Eye (tissue), 1 donor: ENCODE measurements at regions not wholly inside any gene's neighbourhood (a gene's known extent, or its start where the extent isn't known, plus 50 kb on each side); places are given as distances from the start of the nearest gene placed in this dataset.
"Not testable (repeated sequence)": the region's sequence is repeated elsewhere in the genome, so short reads cannot be mapped to it uniquely, and the experiment has no call there.

Experiments used
- DNase-seq: peaks from one replicate; pipeline ENCODE4 v3.0.0-alpha.2; 2015

DNA sequence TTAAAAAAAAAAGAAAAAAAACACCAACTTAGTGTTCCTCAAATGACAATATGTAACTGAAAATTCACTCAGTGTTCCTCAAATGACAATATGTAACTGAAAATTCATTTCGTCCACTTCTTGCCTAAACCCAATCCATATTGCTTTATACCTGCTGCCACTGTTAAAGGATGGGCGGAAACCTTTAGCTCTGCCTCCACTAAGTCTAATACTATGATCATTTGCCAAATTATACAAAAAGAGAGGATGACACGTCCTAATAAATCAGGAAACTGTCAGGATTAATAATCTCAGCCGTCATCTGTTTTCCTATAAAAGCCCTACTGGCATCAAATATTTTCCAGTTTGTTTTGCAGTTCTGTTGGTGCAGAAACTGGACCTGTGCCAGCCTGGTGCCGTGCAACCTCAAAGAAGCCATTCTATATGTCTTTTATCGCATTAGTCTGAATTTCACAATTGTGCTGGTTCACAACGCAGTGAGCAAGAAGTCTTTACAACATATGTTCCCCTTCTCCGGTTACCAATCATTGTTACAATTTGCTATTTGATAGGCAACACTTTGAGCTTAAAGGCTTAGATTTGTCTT is 160.4 kb upstream of the KCNH8 start:
- DNase-seq, result no peak

DNA sequence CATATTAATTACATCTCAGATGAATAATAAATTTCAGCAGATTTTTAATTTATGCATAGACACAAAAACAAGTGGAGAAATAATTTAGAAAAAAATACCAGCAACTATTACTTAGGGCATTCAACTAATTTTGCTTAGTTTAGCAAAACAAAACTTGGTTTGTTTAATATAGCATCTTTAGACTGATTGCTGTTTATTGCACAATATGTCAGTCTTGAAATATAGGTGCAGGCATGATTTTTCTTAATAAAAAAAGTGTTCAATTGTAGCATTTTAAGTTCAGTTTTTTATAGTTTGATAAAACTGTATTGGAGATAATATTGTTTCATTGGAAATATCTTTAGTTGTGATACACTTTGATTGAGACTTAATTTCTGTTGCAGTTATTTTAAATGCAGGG is 161.2 kb upstream of the KCNH8 start:
- DNase-seq, result no peak

DNA sequence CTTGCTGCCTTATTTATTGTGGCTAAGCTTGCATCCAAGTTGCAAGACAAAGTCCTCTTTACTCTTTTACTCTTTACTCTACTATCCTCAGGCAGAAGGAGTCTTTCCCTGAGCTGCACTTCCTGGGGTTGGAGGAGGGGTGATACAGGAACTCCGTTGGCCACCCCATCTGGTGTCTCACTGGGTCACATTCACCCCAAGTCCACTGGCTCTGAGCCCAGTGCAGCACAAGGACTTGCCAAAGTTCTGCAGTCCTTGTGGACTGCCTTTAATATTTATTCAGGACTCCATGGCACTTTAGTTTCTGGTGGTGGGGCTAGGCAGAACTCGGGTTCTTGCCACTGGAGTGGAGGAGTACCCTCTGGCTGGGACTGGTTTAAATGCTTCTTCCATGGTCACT is 165.4 kb upstream of the KCNH8 start:
- no peak for DNase-seq

DNA sequence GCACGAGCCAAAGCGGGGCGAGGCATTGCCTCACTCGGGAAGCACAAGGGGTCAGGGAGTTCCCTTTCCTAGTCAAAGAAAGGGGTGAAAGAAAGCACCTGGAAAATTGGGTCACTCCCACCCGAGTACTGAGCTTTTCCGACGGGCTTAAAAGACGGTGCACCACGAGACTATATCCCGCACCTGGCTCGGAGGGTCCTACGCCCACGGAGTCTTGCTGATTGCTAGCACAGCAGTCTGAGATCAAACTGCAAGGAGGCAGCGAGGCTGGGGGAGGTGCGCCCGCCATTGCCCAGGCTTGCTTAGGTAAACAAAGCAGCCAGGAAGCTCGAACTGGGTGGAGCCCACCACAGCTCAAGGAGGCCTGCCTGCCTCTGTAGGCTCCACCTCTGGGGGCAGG is 172.2 kb upstream of the KCNH8 start:
- DNase-seq, result not testable (repeated sequence)

DNA sequence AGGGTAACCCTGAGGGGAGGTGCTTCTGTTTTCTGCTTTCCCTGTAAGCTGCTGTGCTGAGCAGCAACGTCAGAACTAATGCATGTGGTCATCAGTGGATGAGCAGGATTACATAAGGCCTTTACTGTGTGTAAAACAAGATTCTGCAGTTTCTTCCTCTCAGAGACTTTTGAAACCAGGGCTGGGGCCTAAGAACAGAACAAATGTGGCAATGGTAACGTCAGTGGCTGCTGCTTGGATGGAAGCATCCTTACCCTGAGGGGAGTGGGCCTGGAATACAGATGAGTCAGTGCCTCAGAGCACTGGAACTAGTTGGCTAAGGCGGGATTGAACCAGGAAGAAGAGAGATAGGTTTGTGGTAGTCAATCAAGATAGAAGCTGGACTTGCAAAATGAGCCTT is 180.2 kb upstream of the KCNH8 start:
- DNase-seq, result no peak

DNA sequence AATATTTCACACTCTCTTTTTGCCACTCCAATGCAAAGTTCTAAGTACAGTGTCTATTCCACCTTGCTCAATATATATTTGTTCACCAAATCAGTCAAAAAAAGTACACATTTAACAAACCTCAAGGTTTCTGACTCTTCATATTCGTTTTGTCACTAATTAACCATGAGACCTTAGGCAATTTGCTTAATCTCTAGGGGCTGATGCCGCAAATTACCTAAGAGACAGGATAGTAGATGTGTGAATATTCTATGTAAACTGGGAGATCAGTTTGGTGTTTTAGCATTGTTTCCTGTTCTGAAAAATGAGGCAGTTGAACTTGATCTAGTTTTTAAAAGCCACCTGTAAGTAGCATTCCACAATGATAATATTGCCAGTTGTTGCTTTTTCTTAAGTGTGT is 182.5 kb upstream of the KCNH8 start:
- DNase-seq, result no peak

DNA sequence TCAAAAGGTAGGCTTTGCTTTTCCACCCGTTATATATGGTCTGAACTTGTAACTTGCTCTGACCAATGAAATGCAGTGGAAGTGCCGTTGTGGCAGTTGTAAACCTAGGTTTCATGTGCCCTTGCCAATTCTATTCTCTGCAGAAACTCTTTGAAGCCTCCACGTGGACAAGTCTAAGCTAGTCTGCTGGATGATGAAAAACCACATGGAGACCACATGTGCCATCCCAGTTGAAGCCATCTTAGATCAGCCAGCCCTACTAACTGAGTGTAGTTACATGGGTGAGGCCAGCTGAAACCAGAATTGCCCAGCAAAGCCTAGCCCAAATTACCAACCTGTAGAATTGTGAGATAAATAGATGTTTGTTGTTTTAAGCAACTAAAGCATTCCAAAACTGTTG is 183.7 kb upstream of the KCNH8 start:
- DNase-seq, result no peak

DNA sequence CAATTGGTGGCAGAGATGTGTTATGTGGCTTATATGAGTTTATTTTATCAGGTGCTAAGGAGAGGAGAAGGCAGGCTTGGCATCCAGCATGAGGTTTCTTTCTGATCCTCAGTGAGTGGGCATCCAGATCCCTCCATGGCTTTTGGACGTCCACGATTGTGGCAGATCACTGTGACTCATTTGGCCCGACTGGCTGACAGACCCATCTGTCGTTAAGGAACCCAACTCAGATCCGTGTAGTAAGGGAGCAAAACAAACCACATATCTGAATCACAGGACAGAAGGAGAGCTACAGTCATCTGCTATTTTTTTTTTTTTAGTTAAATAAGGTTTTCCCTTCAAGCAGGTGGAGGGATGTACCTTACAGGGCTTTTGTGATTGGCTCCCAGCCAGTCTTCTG is 197.0 kb upstream of the KCNH8 start:
- no peak for DNase-seq

DNA sequence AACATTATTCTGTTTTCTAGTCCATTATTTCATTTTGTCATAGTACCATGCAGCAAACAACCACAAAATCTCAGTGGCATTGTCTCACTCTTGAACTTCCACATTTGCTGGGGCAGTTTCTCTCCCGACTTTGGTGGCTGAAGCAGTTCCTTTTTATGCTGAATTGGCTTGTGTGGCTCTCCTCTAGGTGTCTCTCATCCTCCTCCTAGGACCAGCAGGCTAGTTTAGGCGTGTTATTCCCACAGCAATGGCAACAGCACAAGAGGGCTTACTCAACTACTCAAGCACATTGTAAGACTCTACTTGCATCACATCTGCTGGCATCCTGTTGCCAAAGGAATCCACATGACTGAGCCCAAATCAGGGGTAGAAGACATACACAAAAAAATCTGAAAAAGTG is 201.8 kb upstream of the KCNH8 start:
- no peak for DNase-seq

DNA sequence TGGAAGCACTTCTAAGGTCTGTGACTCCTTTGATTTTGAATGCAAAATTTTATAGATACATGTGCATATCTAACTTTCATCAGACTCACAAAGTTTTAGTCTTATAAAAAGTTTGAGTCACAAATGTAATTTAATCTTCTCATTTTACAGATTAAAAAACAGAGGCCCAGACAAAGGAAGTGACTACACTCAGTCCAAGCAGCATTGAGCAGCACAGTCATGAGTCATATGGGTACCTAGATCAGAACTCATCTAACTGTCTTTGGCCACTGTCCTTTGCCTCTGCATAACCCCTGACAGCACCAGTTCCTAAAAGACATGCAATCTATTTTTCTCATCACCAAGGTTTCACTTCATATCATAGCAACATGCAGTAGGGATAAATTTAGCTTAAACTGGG is 210.7 kb upstream of the KCNH8 start:
- no peak for DNase-seq

DNA sequence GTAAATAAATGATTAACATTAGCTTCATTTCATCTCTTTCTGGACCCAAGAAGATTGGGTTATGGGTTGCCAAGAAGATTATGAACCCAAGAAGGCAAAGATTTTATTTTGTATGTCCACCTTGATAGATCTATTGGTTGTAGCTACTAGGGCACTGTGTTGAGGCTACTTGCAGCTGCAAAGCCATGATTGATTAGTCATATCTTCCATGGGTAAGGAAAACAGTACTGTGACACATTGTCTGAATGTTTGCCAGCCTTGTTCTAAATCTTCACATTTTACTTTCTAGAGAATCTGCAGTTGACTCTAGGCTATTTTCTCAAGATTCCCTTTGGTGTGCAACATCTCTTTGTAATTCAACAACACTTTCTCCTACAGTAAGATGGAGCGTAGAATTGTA is 229.2 kb upstream of the KCNH8 start:
- no peak for DNase-seq

DNA sequence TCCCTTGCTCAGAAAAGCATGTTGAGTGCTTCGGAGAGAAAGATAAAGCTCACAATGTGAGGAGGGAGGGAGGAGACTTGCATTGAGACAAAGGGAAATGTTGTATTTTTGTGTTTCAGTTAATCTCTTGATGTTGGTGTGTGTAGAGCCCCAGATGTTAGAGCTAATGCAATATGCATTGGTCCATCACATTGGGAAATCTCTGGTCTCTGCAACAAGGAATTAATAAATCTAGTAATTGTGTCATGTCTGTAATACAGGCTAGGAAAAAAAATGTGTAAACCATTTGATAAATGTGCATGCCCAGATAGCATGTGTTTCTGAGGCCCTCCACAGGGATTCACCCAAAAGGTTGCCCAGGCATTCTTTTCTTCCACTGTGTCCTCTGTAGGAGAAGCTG is 230.4 kb upstream of the KCNH8 start:
- DNase-seq, result no peak

DNA sequence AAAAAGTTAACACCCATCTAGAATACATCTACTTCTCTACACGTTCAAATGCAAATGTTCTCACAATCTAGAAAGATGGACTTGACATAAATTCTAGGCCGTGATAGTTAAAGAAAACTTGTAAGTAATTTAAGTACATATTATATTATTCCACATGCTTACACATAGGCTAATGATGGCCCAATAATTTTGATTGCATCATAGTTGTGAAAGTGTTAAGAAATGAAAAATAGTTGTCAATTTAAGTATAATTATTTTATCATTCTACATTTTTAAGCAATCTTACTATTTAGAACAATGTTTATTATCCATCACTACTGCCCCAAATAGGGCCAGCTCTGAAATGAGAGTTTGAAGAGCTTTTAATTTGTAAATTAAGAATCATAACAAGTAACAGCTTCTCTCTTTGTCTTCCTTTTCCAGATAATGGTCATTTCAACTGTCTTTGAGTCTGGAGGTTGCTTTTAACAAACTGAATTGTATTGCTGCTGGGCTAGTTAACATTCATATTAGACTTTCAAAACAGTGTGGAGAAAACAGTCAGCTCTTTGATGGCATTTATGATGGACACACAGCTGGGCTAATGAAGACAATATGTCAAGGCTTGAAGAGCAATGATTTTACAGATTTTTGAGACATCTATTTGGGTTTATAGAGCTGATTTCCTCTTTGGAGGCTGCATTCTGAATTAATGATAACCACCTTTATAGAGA is 246.1 kb upstream of the KCNH8 start:
- DNase-seq, result no peak

DNA sequence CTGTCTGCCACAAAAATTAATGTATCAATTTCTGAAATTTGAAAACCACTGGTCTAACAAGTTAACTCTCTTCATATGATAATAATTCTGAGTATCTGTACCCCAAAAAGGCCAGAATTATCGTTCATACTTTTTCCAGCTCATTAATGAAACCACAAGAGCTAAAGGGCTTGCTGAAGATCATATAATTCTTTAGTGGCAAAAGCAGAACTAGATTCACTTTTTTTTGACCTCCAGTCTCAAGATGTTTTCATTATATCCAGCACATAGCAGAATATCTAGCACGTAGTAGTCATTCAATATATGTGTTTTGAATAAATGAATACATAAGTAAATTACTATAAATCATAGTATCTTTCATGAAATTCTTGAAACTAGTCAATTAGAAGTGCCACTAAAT is 246.7 kb upstream of the KCNH8 start:
- DNase-seq, result no peak

DNA sequence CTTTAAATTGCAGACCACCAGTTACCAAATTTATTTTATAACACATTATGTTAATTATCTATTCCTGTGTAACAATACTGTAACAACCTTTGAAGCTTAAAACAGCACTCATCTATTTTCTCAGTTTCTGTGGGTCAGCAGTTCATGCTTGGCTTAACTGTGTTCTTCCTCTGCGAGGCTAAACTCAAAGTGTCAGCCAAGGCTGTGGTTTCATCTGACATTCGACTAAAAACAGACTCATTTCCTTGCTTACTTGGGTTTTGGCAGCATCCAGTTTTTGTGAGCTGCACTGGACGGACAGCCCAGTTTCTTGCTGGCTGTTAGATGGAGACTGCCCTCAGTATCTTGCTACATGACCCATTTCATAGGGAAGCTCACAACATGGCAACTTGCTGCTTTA is 247.3 kb upstream of the KCNH8 start:
- no peak for DNase-seq

DNA sequence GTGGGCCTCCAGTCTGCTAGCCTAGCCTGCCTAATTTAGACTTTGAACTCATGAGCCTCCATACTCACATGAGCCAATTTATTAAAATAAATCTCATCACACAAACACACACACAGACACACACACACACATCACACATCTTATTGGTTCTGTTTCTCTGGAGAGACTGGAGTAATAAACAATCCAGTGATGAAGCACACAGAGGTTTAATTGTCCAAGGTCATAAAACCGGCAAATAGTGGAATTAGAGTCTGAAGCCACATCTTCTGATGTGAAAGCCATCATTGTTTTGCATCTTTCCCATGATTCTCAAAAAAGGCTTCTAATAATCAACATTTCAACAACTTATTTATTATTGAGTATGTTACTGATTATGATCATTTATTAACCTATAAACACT is 249.4 kb upstream of the KCNH8 start:
- no peak for DNase-seq

DNA sequence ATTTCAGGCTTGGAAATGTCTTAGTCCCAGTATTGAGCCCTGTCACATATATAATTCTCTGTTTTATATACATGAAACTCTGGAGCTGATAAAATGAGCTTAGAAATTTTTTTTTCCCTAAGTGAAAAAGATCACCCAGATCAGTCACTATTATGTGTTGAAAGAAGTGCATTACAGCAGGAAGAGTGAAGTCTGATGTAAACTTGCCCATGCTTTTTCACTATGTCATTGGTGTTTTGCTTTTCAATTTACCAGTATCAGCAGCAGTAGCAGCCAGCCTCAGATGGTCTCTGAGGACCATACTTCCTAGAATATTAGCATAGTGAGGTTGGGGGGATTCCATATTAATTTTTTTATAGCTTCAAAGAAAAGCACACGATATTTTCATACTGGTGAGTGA is 255.6 kb upstream of the KCNH8 start:
- no peak for DNase-seq

DNA sequence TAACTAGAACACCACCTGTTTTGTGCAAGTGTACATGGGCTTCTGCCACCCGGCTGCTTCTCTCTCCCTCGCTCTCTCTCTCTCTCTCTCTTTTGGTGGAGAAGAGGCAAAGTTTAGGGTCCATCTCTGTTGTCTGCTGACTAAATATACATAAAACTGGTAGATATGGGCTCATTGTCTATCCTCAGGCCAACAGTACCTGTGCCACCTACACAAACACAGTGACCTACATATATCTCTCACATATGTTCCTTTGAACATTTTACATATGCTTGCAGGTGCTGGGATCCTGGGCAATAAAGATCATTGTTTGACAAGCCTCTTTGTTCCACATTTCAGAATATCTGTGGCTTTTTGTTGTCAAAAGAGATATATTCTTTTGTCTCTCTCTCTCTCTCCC is 256.3 kb upstream of the KCNH8 start:
- no peak for DNase-seq

DNA sequence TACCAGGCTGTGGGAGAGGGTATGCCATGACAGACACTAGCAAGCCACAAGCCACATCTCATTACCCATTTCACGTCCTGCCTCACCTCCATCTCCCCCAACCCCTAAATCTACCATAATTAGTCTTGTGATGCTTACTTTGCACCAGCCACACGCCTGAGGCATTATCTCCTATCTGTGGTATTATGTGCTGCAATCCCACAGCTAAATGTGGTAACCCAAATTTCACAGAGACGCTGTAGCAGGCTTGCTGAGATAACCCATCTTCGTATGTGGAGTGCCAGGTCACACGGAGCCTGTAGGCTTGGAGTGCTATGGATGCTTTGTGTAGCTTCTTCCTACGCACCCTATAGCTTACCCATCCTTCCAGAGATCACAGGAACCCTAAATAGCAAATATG is 256.7 kb upstream of the KCNH8 start:
- DNase-seq, result no peak

DNA sequence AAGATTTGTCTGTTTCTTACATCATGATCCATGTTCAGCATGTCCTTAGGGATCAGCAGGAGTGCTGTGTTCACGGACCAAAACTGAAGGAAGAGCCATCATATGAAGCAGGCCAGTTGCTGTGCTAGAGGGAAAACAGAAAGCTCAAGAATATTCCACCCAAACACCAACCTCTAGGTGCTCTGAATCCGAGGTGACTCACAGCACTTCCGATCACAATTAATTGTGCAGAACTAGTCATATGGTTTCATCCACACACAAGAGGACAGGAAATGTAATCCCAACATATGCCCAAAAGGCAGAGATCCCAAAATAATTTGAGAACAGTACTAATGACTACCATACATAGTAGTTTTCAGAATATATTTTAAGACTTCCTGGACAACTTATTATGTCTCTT is 257.9 kb upstream of the KCNH8 start:
- DNase-seq, result no peak

DNA sequence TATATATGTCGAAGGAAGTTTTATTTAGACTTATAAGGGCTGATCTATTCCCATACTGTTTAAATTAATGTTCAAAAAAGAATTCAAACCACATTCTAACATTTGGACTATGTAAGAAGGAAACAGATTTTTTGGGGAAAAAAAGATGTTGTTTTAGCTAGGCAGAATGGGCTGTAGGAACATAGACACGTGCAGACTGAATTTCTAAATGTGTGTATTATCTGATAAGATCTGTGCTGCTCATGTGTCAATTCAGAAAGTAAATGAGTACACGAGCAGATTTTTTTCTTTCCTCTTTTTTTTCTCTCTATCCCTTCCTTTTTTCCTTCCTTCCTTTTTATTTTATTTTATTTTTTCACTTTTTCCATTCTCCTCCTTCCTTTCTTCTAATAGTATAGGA is 259.5 kb upstream of the KCNH8 start:
- no peak for DNase-seq

DNA sequence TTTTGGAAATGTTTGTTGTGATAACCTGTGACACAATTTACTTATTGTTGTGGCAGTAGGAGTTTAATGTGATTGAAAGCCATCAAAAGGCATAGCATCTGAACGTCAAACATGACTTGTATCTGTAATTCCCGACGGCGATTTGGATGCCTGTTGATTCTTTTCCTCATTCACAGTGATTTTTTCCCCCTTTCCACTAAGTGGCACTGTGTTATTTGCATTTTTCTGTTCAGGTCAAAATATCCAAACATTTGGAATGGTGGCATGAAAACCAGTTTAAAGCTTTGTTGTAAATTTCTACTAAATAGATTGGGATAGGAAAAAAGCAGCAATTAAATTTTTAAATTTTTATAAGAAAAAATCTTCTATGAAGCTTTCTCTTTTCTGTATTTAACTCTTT is 259.9 kb upstream of the KCNH8 start:
- no peak for DNase-seq

DNA sequence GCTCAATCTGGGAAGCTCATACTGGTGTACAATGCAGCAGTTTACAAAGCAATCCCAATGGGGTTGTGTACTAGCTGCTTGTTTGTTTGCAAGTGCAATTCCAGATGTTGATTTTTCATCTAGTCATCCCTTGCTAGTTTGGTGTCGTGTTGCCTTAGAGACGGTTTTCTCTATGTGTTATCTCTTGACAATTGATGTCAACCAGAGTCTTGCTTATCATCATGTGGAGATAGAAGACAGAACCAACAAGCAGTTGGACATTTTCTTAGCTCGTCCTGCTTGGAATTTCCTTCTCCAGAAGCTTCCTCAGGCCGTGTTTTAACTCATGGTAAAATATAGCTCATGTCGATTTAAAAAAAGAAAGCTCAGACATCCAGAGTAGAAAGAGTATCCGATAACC is 262.0 kb upstream of the KCNH8 start:
- no peak for DNase-seq

DNA sequence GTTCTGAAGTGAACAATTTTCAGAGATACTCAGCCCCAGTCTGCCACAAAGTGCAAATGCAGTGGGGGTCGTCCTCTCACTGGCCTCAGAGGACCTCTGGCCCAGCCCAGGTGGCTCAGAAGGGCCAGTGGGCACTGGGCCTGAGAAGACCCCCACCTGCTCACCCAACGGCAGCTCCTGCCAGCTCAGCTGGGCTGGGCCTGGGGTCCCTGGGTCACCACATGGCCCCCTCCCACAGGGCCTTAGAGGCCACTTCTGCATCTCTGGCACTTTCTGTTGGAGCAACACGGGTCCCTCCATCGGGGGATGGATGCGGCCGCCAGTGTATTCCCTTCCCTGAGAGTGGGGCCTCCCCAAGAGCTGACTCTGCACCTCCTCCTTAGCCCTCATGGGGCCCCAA is 262.7 kb upstream of the KCNH8 start:
- DNase-seq, result no peak

DNA sequence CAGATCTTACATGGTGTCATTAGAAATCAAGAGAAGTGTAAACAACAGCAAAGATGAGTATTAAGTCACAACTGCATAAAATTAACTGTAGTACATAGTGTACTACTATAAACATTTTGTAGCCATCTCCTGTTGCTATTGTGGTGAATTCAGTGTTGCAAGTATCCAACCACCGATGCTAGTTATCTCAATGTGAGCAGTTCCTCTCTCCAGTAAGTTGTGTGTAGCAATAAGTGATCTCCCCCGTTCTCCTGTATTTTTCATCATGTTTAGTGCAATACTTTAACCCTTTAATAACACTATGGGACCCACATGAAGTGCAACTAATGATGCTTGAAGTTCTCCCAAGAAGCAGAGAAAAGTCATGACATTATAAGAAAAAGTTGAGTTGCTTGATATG is 264.7 kb upstream of the KCNH8 start:
- DNase-seq, result no peak
